ENCODE measurements at regions not wholly inside any gene's neighbourhood (a gene's known extent, or its start where the extent isn't known, plus 50 kb on each side); places are given as distances from the start of the nearest gene placed in this dataset.

GRCh38 chr11:82462608-82463242, 270.9 kb downstream of the FAM181B start:
- TF ChIP-seq, protein P1, sequence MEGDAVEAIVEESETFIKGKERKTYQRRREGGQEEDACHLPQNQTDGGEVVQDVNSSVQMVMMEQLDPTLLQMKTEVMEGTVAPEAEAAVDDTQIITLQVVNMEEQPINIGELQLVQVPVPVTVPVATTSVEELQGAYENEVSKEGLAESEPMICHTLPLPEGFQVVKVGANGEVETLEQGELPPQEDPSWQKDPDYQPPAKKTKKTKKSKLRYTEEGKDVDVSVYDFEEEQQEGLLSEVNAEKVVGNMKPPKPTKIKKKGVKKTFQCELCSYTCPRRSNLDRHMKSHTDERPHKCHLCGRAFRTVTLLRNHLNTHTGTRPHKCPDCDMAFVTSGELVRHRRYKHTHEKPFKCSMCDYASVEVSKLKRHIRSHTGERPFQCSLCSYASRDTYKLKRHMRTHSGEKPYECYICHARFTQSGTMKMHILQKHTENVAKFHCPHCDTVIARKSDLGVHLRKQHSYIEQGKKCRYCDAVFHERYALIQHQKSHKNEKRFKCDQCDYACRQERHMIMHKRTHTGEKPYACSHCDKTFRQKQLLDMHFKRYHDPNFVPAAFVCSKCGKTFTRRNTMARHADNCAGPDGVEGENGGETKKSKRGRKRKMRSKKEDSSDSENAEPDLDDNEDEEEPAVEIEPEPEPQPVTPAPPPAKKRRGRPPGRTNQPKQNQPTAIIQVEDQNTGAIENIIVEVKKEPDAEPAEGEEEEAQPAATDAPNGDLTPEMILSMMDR (IDR thresholded peaks at IDR 0.05; ENCODE audit: low read depth, low read length, poor library complexity, severe bottlenecking): no peak
- TF ChIP-seq EZH2phosphoT487 (IDR thresholded peaks at IDR 0.05; ENCODE audit: borderline replicate concordance, low read length): no peak
- Histone ChIP-seq H3K27ac (ENCODE audit: low read depth, low read length) (no peak overlapping the region), H3K4me2 (ENCODE audit: low read length) (no peak overlapping the region), H3K9me3 (ENCODE audit: control insufficient read depth, insufficient read depth, low read length) (no peaks in the 10 kb centered on the region), H3K36me3 (ENCODE audit: control insufficient read depth, low read length) (no peaks in the 10 kb centered on the region), H3K4me3 (ENCODE audit: low read length) (no peak overlapping the region), H3K27me3 (ENCODE audit: control insufficient read depth, low read length) (peaks cover 3% of the 10 kb centered on the region; the same call in 1 of the 2 replicates), H4K20me1 (ENCODE audit: control insufficient read depth, insufficient read depth, low read depth, low read length) (no peaks in the 10 kb centered on the region), H3K4me1 (ENCODE audit: control insufficient read depth, low read length) (no peaks in the 10 kb centered on the region), H3F3A (ENCODE audit: control insufficient read depth, insufficient read depth) (no peaks in the 10 kb centered on the region), H3K79me2 (ENCODE audit: control insufficient read depth, low read length) (no peaks in the 10 kb centered on the region), H3K9me2 (replicated peaks; ENCODE audit: control insufficient read depth, low read length) (no peaks in the 10 kb centered on the region)

- Histone ChIP-seq H3K36me3 (ENCODE audit: control insufficient read depth, low read length) (no peaks in the 10 kb centered on the region), H3F3A (ENCODE audit: control insufficient read depth, insufficient read depth) (no peaks in the 10 kb centered on the region), H3K27ac (ENCODE audit: low read depth, low read length) (no peak overlapping the region), H3K4me2 (ENCODE audit: low read length) (no peak overlapping the region), H4K20me1 (ENCODE audit: control insufficient read depth, insufficient read depth, low read depth, low read length) (no peaks in the 10 kb centered on the region), H3K79me2 (ENCODE audit: control insufficient read depth, low read length) (no peaks in the 10 kb centered on the region), H3K27me3 (ENCODE audit: control insufficient read depth, low read length) (peaks cover 3% of the 10 kb centered on the region; the same call in 1 of the 2 replicates), H3K4me1 (ENCODE audit: control insufficient read depth, low read length) (no peaks in the 10 kb centered on the region), H3K9me3 (ENCODE audit: control insufficient read depth, insufficient read depth, low read length) (no peaks in the 10 kb centered on the region), H3K9me2 (replicated peaks; ENCODE audit: control insufficient read depth, low read length) (no peaks in the 10 kb centered on the region), H3K4me3 (ENCODE audit: low read length) (no peak overlapping the region)
- TF ChIP-seq, protein P1 (IDR thresholded peaks at IDR 0.05; ENCODE audit: low read depth, low read length, poor library complexity, severe bottlenecking): no peak
- TF ChIP-seq EZH2phosphoT487 (IDR thresholded peaks at IDR 0.05; ENCODE audit: borderline replicate concordance, low read length): no peak
Measured at GRCh38 chr11:82458761-82459160, 274.9 kb downstream of the FAM181B start.

DNA sequence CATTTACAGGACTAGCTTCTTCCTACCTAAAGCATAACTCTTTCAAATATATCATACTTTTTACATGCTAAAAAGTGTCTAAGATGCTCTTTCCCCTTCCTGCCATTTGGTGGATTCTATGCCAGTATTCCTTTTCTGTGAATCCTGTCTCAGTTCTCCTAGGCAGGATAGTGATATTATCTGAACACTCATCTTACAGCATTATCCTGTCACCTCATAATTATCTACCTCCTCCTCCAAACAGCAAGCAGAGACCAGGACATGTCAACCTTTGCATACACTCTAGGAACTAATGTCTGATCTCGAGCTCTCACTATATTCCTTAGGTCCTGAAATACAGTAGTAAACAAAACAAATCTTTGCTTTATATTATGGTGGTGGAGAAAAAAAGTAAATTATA, 275.5 kb downstream of the FAM181B start:
- Histone ChIP-seq H3K36me3 (ENCODE audit: control insufficient read depth, low read length) (no peaks in the 10 kb centered on the region), H3K27ac (ENCODE audit: low read depth, low read length) (no peak overlapping the region), H4K20me1 (ENCODE audit: control insufficient read depth, insufficient read depth, low read depth, low read length) (no peaks in the 10 kb centered on the region), H3K9me3 (ENCODE audit: control insufficient read depth, insufficient read depth, low read length) (no peaks in the 10 kb centered on the region), H3K27me3 (ENCODE audit: control insufficient read depth, low read length) (peaks cover 3% of the 10 kb centered on the region; the same call in 1 of the 2 replicates), H3K4me2 (ENCODE audit: low read length) (no peak overlapping the region), H3K79me2 (ENCODE audit: control insufficient read depth, low read length) (no peaks in the 10 kb centered on the region), H3K4me1 (ENCODE audit: control insufficient read depth, low read length) (no peaks in the 10 kb centered on the region), H3K9me2 (replicated peaks; ENCODE audit: control insufficient read depth, low read length) (no peaks in the 10 kb centered on the region), H3K4me3 (ENCODE audit: low read length) (no peak overlapping the region), H3F3A (ENCODE audit: control insufficient read depth, insufficient read depth) (no peaks in the 10 kb centered on the region)
- TF ChIP-seq, protein P1 (IDR thresholded peaks at IDR 0.05; ENCODE audit: low read depth, low read length, poor library complexity, severe bottlenecking): no peak
- TF ChIP-seq EZH2phosphoT487 (IDR thresholded peaks at IDR 0.05; ENCODE audit: borderline replicate concordance, low read length): no peak
